ENCODE measurements at regions not wholly inside any gene's neighbourhood (a gene's known extent, or its start where the extent isn't known, plus 50 kb on each side); places are given as distances from the start of the nearest gene placed in this dataset.

DNA sequence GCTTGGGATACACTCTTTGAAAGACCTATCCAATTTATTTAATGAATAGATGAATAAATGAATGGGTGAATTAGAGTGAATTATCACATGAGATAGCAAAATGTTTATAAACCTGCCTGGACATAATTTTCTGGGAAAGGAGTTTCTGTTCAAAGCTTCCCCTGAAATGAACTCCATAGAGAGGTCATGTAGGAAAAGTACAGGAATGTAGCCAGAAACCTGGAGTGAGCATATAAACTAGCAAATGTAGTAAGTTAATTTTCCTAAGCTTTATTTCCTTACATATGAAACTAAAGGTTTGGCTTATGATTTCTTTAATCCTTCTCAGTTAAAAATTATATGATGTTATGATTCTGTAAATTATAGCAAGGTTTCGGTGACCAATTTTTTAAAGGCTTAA lies 380.3 kb upstream of the RSPO3 start:
- no peak for DNase-seq (ENCODE audit: low read depth)
- no peak overlapping the region for H3K4me3 ChIP-seq (ENCODE audit: control insufficient read depth, low read depth, low read length)
- TF ChIP-seq CTCF (conservative IDR thresholded peaks at IDR 0.05; ENCODE audit: control insufficient read depth, insufficient read depth, low read depth, low read length): no peak

- no peak for TF ChIP-seq CTCF (conservative IDR thresholded peaks at IDR 0.05; ENCODE audit: control insufficient read depth, insufficient read depth, low read depth, low read length)
- H3K4me3 ChIP-seq (ENCODE audit: control insufficient read depth, low read depth, low read length): no peak overlapping the region
- no peak for DNase-seq (ENCODE audit: low read depth)
Measured at GRCh38 chr6:126738641-126739040, 379.8 kb upstream of the RSPO3 start.

DNA sequence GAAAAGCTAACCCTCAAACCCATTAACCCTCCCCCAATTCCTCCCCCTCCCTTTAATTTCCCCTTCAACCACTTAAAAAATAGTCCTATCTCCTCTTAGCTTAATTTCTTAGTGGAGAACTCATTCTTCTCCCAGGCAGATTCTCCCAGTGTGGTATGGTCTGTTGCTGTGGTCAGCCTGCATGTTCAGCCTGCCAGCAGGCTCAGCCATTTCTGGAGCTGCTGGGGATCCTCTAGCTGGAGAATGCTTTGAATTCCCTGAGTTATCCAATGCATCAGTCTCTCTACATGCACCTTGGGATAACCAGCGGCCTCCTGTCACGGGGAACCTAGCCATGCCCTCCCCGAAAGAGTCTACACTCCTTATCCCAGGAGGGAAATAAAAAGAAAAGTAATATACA lies 375.4 kb upstream of the RSPO3 start:
- DNase-seq (ENCODE audit: low read depth): no peak
- no peak for TF ChIP-seq CTCF (conservative IDR thresholded peaks at IDR 0.05; ENCODE audit: control insufficient read depth, insufficient read depth, low read depth, low read length)
- no peak overlapping the region for H3K4me3 ChIP-seq (ENCODE audit: control insufficient read depth, low read depth, low read length)

GRCh38 chr6:126747728-126748540 lies 370.5 kb upstream of the RSPO3 start:
- no peak overlapping the region for H3K4me3 ChIP-seq (ENCODE audit: control insufficient read depth, low read depth, low read length)
- peak; percentile 57 for DNase-seq (ENCODE audit: low read depth)
- no peak for TF ChIP-seq CTCF (conservative IDR thresholded peaks at IDR 0.05; ENCODE audit: control insufficient read depth, insufficient read depth, low read depth, low read length)

- no peak for DNase-seq (ENCODE audit: low read depth)
- TF ChIP-seq CTCF (conservative IDR thresholded peaks at IDR 0.05; ENCODE audit: control insufficient read depth, insufficient read depth, low read depth, low read length): no peak
- H3K4me3 ChIP-seq (ENCODE audit: control insufficient read depth, low read depth, low read length): no peak overlapping the region
Measured at GRCh38 chr6:126753606-126754005, 364.9 kb upstream of the RSPO3 start.

GRCh38 chr6:126761854-126762253 lies 356.6 kb upstream of the RSPO3 start:
- no peak overlapping the region for H3K4me3 ChIP-seq (ENCODE audit: control insufficient read depth, low read depth, low read length)
- TF ChIP-seq CTCF (conservative IDR thresholded peaks at IDR 0.05; ENCODE audit: control insufficient read depth, insufficient read depth, low read depth, low read length): no peak
- no peak for DNase-seq (ENCODE audit: low read depth)

All from fibroblast of mammary gland (primary cell).